HUES6 (cell line): ENCODE measurements at regions not wholly inside any gene's neighbourhood (a gene's known extent, or its start where the extent isn't known, plus 50 kb on each side); places are given as distances from the start of the nearest gene placed in this dataset.

ENCODE experiments used
- H3K27ac ChIP-seq: 2 replicates; pipeline ENCODE4 v1.7.0; 2013; ENCODE audit warnings: low read depth, mild to moderate bottlenecking, low read length, inconsistent platforms
- H3K27me3 ChIP-seq: 2 replicates; pipeline ENCODE4 v1.6.1; 2013; ENCODE audit warnings: low read length; ENCODE audit not compliant: control insufficient read depth, insufficient read depth
- H3K36me3 ChIP-seq: 2 replicates; pipeline ENCODE4 v1.6.1; 2013; ENCODE audit warnings: low read length; ENCODE audit not compliant: control insufficient read depth, insufficient read depth
- H3K4me1 ChIP-seq: 2 replicates; pipeline ENCODE4 v1.6.1; 2013; ENCODE audit warnings: low read length; ENCODE audit not compliant: control insufficient read depth, insufficient read depth
- H3K4me3 ChIP-seq: 2 replicates; pipeline ENCODE4 v1.5.1; 2013; ENCODE audit warnings: low read depth, low read length
- H3K9ac ChIP-seq: one replicate; pipeline ENCODE4 v1.6.1; 2013; ENCODE audit warnings: mild to moderate bottlenecking, low read length
- H3K9me3 ChIP-seq: 2 replicates; pipeline ENCODE4 v1.6.1; 2013; ENCODE audit warnings: low read depth, low read length; ENCODE audit not compliant: control insufficient read depth, insufficient read depth

GRCh38 chr2:120470041-120470965 is 124.4 kb downstream of the INHBB start:
- Histone ChIP-seq H3K9me3 (peaks cover 5% of the 10 kb centered on the region; the same call in 1 of the 2 replicates), H3K4me1 (peaks cover 11% of the 10 kb centered on the region), H3K4me3 (no peak overlapping the region), H3K27me3 (peaks cover 98% of the 10 kb centered on the region), H3K36me3 (no peaks in the 10 kb centered on the region), H3K9ac (no peak overlapping the region), H3K27ac (no peak overlapping the region)

- no peak overlapping the region for H3K9ac ChIP-seq
- H3K36me3 ChIP-seq = no peaks in the 10 kb centered on the region
- H3K27me3 ChIP-seq = peaks cover 98% of the 10 kb centered on the region
- H3K9me3 ChIP-seq = peaks cover 5% of the 10 kb centered on the region; the same call in 1 of the 2 replicates
- H3K27ac ChIP-seq = no peak overlapping the region
- H3K4me3 ChIP-seq = no peak overlapping the region
- H3K4me1 ChIP-seq = peaks cover 6% of the 10 kb centered on the region
These were observed 125.2 kb downstream of the INHBB start for GRCh38 chr2:120471166-120471565.

- Histone ChIP-seq H3K27me3 (peaks cover 94% of the 10 kb centered on the region), H3K27ac (no peak overlapping the region), H3K4me1 (no peaks in the 10 kb centered on the region), H3K4me3 (no peak overlapping the region), H3K9me3 (peaks cover 5% of the 10 kb centered on the region; the same call in 1 of the 2 replicates), H3K36me3 (no peaks in the 10 kb centered on the region), H3K9ac (no peak overlapping the region)
These were observed 126.1 kb downstream of the INHBB start for GRCh38 chr2:120472031-120472430.

DNA sequence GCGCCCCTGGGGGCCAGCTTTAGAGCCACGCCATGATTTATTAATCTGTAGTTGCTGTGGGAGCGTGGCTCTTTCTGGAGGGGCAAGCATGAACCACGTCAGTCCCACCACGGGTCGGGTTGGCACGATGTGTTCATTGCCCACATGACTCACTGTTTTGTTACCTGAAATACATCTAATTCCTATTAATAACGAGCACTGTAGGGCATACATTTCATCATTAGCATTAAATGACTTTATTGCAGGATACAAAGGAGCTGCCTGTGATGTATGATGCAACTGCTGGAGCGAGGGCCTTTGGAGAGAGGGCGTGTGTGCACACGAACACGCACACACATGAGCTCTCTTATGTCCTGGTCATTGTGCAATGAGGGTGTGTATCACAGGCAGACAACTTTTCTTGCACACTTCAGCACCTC is 127.0 kb downstream of the INHBB start:
- Histone ChIP-seq H3K4me1 (no peaks in the 10 kb centered on the region), H3K9me3 (peaks cover 5% of the 10 kb centered on the region; the same call in 1 of the 2 replicates), H3K9ac (no peak overlapping the region), H3K27ac (no peak overlapping the region), H3K27me3 (peaks cover 94% of the 10 kb centered on the region), H3K4me3 (no peak overlapping the region), H3K36me3 (no peaks in the 10 kb centered on the region)

- Histone ChIP-seq H3K27me3 (peaks cover 87% of the 10 kb centered on the region), H3K9ac (no peak overlapping the region), H3K9me3 (peaks cover 5% of the 10 kb centered on the region; the same call in 1 of the 2 replicates), H3K27ac (no peak overlapping the region), H3K4me3 (no peak overlapping the region), H3K4me1 (no peaks in the 10 kb centered on the region), H3K36me3 (no peaks in the 10 kb centered on the region)
These were observed 127.8 kb downstream of the INHBB start for GRCh38 chr2:120473522-120474271.

GRCh38 chr2:120474486-120474885 is 128.6 kb downstream of the INHBB start:
- Histone ChIP-seq H3K4me1 (no peaks in the 10 kb centered on the region), H3K9ac (no peak overlapping the region), H3K4me3 (no peak overlapping the region), H3K27me3 (peaks cover 81% of the 10 kb centered on the region), H3K9me3 (peaks cover 5% of the 10 kb centered on the region; the same call in 1 of the 2 replicates), H3K27ac (no peak overlapping the region), H3K36me3 (no peaks in the 10 kb centered on the region)

GRCh38 chr2:120476141-120476540 is 130.2 kb downstream of the INHBB start:
- no peaks in the 10 kb centered on the region for H3K36me3 ChIP-seq
- no peaks in the 10 kb centered on the region for H3K4me1 ChIP-seq
- H3K9me3 ChIP-seq = peaks cover 5% of the 10 kb centered on the region; the same call in 1 of the 2 replicates
- H3K9ac ChIP-seq = no peak overlapping the region
- no peak overlapping the region for H3K27ac ChIP-seq
- H3K4me3 ChIP-seq = no peak overlapping the region
- H3K27me3 ChIP-seq = peaks cover 79% of the 10 kb centered on the region

DNA sequence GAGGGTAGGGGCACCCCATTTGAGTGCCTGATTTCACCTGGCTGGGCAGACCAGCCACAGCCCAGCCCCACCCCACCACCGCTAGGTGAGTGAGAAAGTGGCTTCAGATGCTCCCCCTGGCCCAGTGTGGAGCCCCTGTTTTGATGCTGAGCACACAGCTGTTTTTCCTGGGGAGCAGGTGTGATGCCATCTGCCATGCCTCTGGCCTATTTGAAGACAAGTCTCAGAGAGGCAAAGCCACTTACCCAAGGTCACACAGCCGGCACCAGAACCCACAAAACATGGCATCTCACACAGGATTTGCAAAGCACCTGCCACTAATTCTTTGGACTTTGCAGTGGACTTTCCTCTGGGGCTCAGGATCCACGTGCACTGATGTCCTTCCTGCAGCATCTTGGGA is 131.3 kb downstream of the INHBB start:
- H3K9me3 ChIP-seq = no peaks in the 10 kb centered on the region
- H3K9ac ChIP-seq = no peak overlapping the region
- H3K27me3 ChIP-seq = peaks cover 79% of the 10 kb centered on the region
- H3K27ac ChIP-seq = no peak overlapping the region
- H3K36me3 ChIP-seq = no peaks in the 10 kb centered on the region
- H3K4me1 ChIP-seq = no peaks in the 10 kb centered on the region
- no peak overlapping the region for H3K4me3 ChIP-seq

- Histone ChIP-seq H3K36me3 (no peaks in the 10 kb centered on the region), H3K4me1 (no peaks in the 10 kb centered on the region), H3K27ac (no peak overlapping the region), H3K9me3 (no peaks in the 10 kb centered on the region), H3K27me3 (peaks cover 79% of the 10 kb centered on the region), H3K9ac (no peak overlapping the region), H3K4me3 (no peak overlapping the region)
These were observed 132.0 kb downstream of the INHBB start for GRCh38 chr2:120477831-120478481.

DNA sequence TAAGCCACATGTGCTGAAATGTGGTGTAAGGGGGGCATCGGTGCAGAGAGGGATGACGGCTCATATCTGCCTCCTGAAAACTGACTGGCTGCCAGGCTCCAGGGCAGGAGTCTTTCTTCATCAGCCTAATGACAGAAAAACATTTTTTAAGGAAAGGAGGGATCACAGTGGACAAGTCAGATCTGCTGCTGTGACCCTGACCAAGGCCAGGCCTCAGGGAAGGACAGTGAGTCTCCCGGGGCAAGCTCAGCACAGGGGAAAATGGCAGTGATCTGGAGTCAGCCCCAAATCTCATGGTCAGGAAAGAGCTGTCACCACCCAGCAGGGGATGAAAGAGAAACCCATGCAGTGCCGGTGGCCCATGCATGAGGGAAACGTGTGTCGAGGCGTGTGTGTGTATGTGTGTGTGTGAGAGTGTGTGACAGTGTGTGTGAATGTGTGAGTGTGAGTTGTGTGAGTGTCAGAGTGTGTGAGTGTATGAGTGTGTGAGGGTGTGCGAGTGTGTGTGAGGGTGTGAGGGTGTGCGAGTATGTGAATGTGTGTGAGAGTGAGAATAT is 134.5 kb downstream of the INHBB start:
- Histone ChIP-seq H3K4me3 (no peak overlapping the region), H3K27ac (no peak overlapping the region), H3K36me3 (no peaks in the 10 kb centered on the region), H3K4me1 (no peaks in the 10 kb centered on the region), H3K9me3 (no peaks in the 10 kb centered on the region), H3K9ac (no peak overlapping the region), H3K27me3 (peaks cover 81% of the 10 kb centered on the region)
